Lower leg skin (tissue), 3 donors: ENCODE measurements at regions not wholly inside any gene's neighbourhood (a gene's known extent, or its start where the extent isn't known, plus 50 kb on each side); places are given as distances from the start of the nearest gene placed in this dataset.

Experiments used
- CTCF ChIP-seq, 3 donors: fragments of 450-650 bp; IDR thresholded peaks; one replicate each; pipeline ENCODE4 v1.5.1; 2016; ENCODE audit warnings: antibody characterized with exemption in 3 of 3, mild to moderate bottlenecking in 3 of 3, moderate library complexity in 2 of 3
- POLR2A ChIP-seq, 2 donors: fragments of 450-650 bp; IDR thresholded peaks; one replicate each; pipeline ENCODE4 v1.6.1; 2016 to 2017; ENCODE audit warnings: antibody characterized with exemption in 2 of 2, mild to moderate bottlenecking in 1 of 2, moderate library complexity in 1 of 2

- no peak for TF ChIP-seq CTCF (IDR thresholded peaks at IDR 0.05)
- no peak for TF ChIP-seq POLR2A (IDR thresholded peaks at IDR 0.05)
Measured at GRCh38 chr7:24448038-24448437, 125.2 kb upstream of the PALS2 start.
